ENCODE measurements at regions not wholly inside any gene's neighbourhood (a gene's known extent, or its start where the extent isn't known, plus 50 kb on each side); places are given as distances from the start of the nearest gene placed in this dataset.

GRCh38 chr14:101000711-101001250 lies 97.3 kb upstream of the RTL1 start:
- H3K36me3 ChIP-seq (replicated peaks; ENCODE audit: low read depth, low read length), result no peaks in the 10 kb centered on the region
- H3K9ac ChIP-seq (ENCODE audit: low read length), result no peak overlapping the region
- H3K79me2 ChIP-seq (ENCODE audit: low read length), result no peaks in the 10 kb centered on the region
- no peaks in the 10 kb centered on the region for H3K9me3 ChIP-seq (ENCODE audit: insufficient read depth, low read length)
- no peak for TF ChIP-seq EZH2phosphoT487 (IDR thresholded peaks at IDR 0.05; ENCODE audit: low read depth)
- TF ChIP-seq, protein P1, sequence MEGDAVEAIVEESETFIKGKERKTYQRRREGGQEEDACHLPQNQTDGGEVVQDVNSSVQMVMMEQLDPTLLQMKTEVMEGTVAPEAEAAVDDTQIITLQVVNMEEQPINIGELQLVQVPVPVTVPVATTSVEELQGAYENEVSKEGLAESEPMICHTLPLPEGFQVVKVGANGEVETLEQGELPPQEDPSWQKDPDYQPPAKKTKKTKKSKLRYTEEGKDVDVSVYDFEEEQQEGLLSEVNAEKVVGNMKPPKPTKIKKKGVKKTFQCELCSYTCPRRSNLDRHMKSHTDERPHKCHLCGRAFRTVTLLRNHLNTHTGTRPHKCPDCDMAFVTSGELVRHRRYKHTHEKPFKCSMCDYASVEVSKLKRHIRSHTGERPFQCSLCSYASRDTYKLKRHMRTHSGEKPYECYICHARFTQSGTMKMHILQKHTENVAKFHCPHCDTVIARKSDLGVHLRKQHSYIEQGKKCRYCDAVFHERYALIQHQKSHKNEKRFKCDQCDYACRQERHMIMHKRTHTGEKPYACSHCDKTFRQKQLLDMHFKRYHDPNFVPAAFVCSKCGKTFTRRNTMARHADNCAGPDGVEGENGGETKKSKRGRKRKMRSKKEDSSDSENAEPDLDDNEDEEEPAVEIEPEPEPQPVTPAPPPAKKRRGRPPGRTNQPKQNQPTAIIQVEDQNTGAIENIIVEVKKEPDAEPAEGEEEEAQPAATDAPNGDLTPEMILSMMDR (IDR thresholded peaks at IDR 0.05; ENCODE audit: low read depth, low read length), result no peak
- H3K4me2 ChIP-seq (ENCODE audit: low read length), result no peak overlapping the region
- peaks cover 8% of the 10 kb centered on the region for H3K4me1 ChIP-seq (ENCODE audit: low read length)
- no peak overlapping the region for H2AFZ ChIP-seq (ENCODE audit: low read depth, low read length)
- H4K20me1 ChIP-seq (ENCODE audit: insufficient read depth, low read length), result no peaks in the 10 kb centered on the region
- H3K4me3 ChIP-seq (ENCODE audit: low read length), result no peak overlapping the region
- no peaks in the 10 kb centered on the region for H3K27me3 ChIP-seq (ENCODE audit: low read depth, low read length)
- no peak overlapping the region for H3K27ac ChIP-seq (ENCODE audit: low read length)

DNA sequence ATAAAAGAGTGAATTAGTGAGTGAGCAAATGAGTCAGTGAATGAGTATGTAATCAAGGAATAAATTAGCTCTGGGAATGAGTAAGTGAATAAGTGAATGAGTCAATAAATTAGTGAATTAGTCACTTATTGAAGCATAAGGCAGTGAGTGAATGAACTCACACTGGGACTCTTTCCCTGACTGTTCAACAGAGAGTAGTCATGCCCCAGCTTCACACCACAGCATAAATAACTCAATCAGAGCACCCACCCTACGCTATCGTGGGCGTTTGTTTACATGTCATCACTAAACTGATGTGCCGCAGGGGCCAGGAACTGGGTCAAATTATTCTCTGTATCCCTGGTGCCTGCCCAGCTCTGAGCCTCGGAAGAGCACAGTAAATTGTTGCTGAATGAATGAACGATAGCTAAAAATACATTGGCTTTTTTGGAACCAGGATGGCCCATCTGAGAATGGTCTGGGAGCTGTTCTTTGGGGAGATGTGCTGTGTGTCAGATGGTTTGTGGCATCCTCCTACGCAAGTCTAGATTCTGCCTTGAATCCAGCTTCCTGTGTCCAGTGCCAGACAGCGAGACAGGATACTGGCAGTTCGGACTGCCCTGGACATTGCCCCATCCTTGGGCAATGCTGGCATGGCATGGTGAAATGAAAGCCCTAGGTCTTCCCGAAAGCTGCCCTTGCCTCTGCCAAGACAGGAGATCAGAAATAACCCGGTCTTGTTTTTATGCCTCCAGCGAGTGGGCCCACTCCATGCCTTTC lies 98.0 kb upstream of the RTL1 start:
- Histone ChIP-seq H3K4me2 (ENCODE audit: low read length) (no peak overlapping the region), H3K27me3 (ENCODE audit: low read depth, low read length) (no peaks in the 10 kb centered on the region), H4K20me1 (ENCODE audit: insufficient read depth, low read length) (no peaks in the 10 kb centered on the region), H3K27ac (ENCODE audit: low read length) (no peak overlapping the region), H3K9me3 (ENCODE audit: insufficient read depth, low read length) (no peaks in the 10 kb centered on the region), H2AFZ (ENCODE audit: low read depth, low read length) (no peak overlapping the region), H3K4me1 (ENCODE audit: low read length) (peaks cover 13% of the 10 kb centered on the region), H3K36me3 (replicated peaks; ENCODE audit: low read depth, low read length) (no peaks in the 10 kb centered on the region), H3K9ac (ENCODE audit: low read length) (no peak overlapping the region), H3K79me2 (ENCODE audit: low read length) (no peaks in the 10 kb centered on the region), H3K4me3 (ENCODE audit: low read length) (no peak overlapping the region)
- TF ChIP-seq, protein P1 (IDR thresholded peaks at IDR 0.05; ENCODE audit: low read depth, low read length), result no peak
- TF ChIP-seq EZH2phosphoT487 (IDR thresholded peaks at IDR 0.05; ENCODE audit: low read depth), result no peak

DNA sequence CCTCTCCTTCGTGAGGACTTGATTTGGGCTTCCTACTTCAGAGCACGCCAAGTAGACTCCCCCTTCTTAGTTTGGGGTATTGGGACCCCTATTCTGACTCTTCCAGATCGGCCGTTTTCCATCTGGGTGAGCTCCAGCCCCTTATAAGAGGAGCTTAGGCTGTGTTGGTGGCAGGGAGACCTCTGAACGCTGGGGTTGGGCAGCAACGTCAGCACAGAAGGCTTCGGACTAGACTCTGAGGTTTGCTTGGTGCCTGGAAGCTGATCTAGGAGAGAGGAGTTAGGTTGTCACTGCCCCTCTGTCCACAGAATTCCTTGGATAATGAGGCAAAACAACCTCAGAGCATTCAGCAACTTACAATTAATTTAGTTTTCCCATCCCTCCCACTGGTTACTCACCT lies 99.2 kb upstream of the RTL1 start:
- Histone ChIP-seq H3K4me2 (ENCODE audit: low read length) (no peak overlapping the region), H3K27ac (ENCODE audit: low read length) (no peak overlapping the region), H3K79me2 (ENCODE audit: low read length) (no peaks in the 10 kb centered on the region), H3K36me3 (replicated peaks; ENCODE audit: low read depth, low read length) (no peaks in the 10 kb centered on the region), H3K27me3 (ENCODE audit: low read depth, low read length) (no peaks in the 10 kb centered on the region), H2AFZ (ENCODE audit: low read depth, low read length) (no peak overlapping the region), H3K4me1 (ENCODE audit: low read length) (peaks cover 13% of the 10 kb centered on the region), H3K9ac (ENCODE audit: low read length) (no peak overlapping the region), H3K9me3 (ENCODE audit: insufficient read depth, low read length) (no peaks in the 10 kb centered on the region), H3K4me3 (ENCODE audit: low read length) (no peak overlapping the region), H4K20me1 (ENCODE audit: insufficient read depth, low read length) (no peaks in the 10 kb centered on the region)
- TF ChIP-seq, protein P1 (IDR thresholded peaks at IDR 0.05; ENCODE audit: low read depth, low read length), result no peak
- no peak for TF ChIP-seq EZH2phosphoT487 (IDR thresholded peaks at IDR 0.05; ENCODE audit: low read depth)

DNA sequence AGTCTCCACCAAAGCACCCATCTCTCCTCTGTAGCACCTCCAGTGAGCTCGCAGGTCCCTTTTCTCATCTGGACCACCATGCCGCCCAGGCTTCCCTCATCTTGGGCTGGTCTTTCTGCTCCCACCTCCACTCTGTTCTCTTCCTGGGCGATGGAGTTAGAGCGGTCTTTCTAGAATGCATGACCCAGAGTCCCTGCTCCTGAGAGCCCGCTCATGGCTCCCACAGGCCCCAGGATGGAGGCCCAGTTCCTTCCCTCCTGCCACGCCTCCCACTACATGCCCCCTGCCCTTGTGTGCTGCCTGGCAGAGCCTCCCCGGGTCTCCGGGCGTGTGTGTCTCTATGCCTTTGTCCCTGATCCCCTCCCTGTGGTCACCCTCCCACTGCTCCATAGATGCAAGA lies 100.7 kb upstream of the RTL1 start:
- peaks cover 13% of the 10 kb centered on the region for H3K4me1 ChIP-seq (ENCODE audit: low read length)
- TF ChIP-seq, protein P1 (IDR thresholded peaks at IDR 0.05; ENCODE audit: low read depth, low read length), result no peak
- no peak for TF ChIP-seq EZH2phosphoT487 (IDR thresholded peaks at IDR 0.05; ENCODE audit: low read depth)
- H3K9me3 ChIP-seq (ENCODE audit: insufficient read depth, low read length), result no peaks in the 10 kb centered on the region
- H3K27ac ChIP-seq (ENCODE audit: low read length), result no peak overlapping the region
- no peak overlapping the region for H2AFZ ChIP-seq (ENCODE audit: low read depth, low read length)
- no peak overlapping the region for H3K4me3 ChIP-seq (ENCODE audit: low read length)
- H3K27me3 ChIP-seq (ENCODE audit: low read depth, low read length), result no peaks in the 10 kb centered on the region
- H3K79me2 ChIP-seq (ENCODE audit: low read length), result no peaks in the 10 kb centered on the region
- no peak overlapping the region for H3K4me2 ChIP-seq (ENCODE audit: low read length)
- H3K36me3 ChIP-seq (replicated peaks; ENCODE audit: low read depth, low read length), result no peaks in the 10 kb centered on the region
- no peak overlapping the region for H3K9ac ChIP-seq (ENCODE audit: low read length)
- no peaks in the 10 kb centered on the region for H4K20me1 ChIP-seq (ENCODE audit: insufficient read depth, low read length)

Data from OCI-LY3 (cell line).